HUES64 (cell line): ENCODE measurements at regions not wholly inside any gene's neighbourhood (a gene's known extent, or its start where the extent isn't known, plus 50 kb on each side); places are given as distances from the start of the nearest gene placed in this dataset.
"Not testable (repeated sequence)": the region's sequence is repeated elsewhere in the genome, so short reads cannot be mapped to it uniquely, and the experiment has no call there.

ENCODE experiments used
- H3K27ac ChIP-seq: 2 replicates; pipeline ENCODE4 v1.7.0; 2013; ENCODE audit warnings: low read depth, low read length, inconsistent platforms
- H3K27me3 ChIP-seq: 2 replicates; pipeline ENCODE4 v1.6.1; 2013; ENCODE audit warnings: mild to moderate bottlenecking, low read length; ENCODE audit not compliant: insufficient read depth
- H3K36me3 ChIP-seq: 2 replicates; pipeline ENCODE4 v1.6.1; 2013; ENCODE audit warnings: mild to moderate bottlenecking, low read length; ENCODE audit not compliant: insufficient read depth
- H3K4me1 ChIP-seq: 2 replicates; pipeline ENCODE4 v1.6.1; 2013; ENCODE audit warnings: mild to moderate bottlenecking, low read length, moderate library complexity; ENCODE audit not compliant: insufficient read depth
- H3K4me3 ChIP-seq: 2 replicates; pipeline ENCODE4 v1.5.1; 2013; ENCODE audit warnings: mild to moderate bottlenecking, low read length, moderate library complexity
- H3K9ac ChIP-seq: 2 replicates; pipeline ENCODE4 v1.6.1; 2013; ENCODE audit warnings: mild to moderate bottlenecking, low read depth, low read length
- H3K9me3 ChIP-seq: 2 replicates; pipeline ENCODE4 v1.6.1; 2013; ENCODE audit warnings: low read depth, low read length; ENCODE audit not compliant: insufficient read depth
- WGBS: fragments of 150-250, 120-280 bp; methylation state at CpG from one replicate; pipeline ENCODE4 v1.1.7; 2013; ENCODE audit warnings: missing lambda C conversion rate; 5-methylcytosine and 5-hydroxymethylcytosine counted together

- Histone ChIP-seq H3K4me3 (no peak overlapping the region), H3K9me3 (no peaks in the 10 kb centered on the region), H3K27ac (no peak overlapping the region), H3K36me3 (no peaks in the 10 kb centered on the region), H3K9ac (no peak overlapping the region), H3K27me3 (no peaks in the 10 kb centered on the region), H3K4me1 (peaks cover 12% of the 10 kb centered on the region)
- 82% methylated on average over 9 of the region's 9 CpGs for WGBS
These were observed 576.3 kb upstream of the NECTIN3 start for GRCh38 chr3:110495201-110495927.

GRCh38 chr3:110504401-110504800 is 567.2 kb upstream of the NECTIN3 start:
- no peaks in the 10 kb centered on the region for H3K36me3 ChIP-seq
- H3K4me3 ChIP-seq, result no peak overlapping the region
- 95% methylated on average over 2 of the region's 2 CpGs for WGBS
- H3K9ac ChIP-seq, result no peak overlapping the region
- H3K4me1 ChIP-seq, result no peaks in the 10 kb centered on the region
- H3K9me3 ChIP-seq, result no peaks in the 10 kb centered on the region
- no peaks in the 10 kb centered on the region for H3K27me3 ChIP-seq
- no peak overlapping the region for H3K27ac ChIP-seq

GRCh38 chr3:110504901-110505300 is 566.7 kb upstream of the NECTIN3 start:
- H3K27me3 ChIP-seq, result no peaks in the 10 kb centered on the region
- 91% methylated on average over 4 of the region's 4 CpGs for WGBS
- no peak overlapping the region for H3K4me3 ChIP-seq
- H3K9ac ChIP-seq, result no peak overlapping the region
- H3K36me3 ChIP-seq, result no peaks in the 10 kb centered on the region
- no peak overlapping the region for H3K27ac ChIP-seq
- H3K9me3 ChIP-seq, result no peaks in the 10 kb centered on the region
- H3K4me1 ChIP-seq, result no peaks in the 10 kb centered on the region

GRCh38 chr3:110506890-110507289 is 564.7 kb upstream of the NECTIN3 start:
- no peaks in the 10 kb centered on the region for H3K9me3 ChIP-seq
- H3K36me3 ChIP-seq, result no peaks in the 10 kb centered on the region
- no peak overlapping the region for H3K4me3 ChIP-seq
- H3K9ac ChIP-seq, result no peak overlapping the region
- H3K4me1 ChIP-seq, result no peaks in the 10 kb centered on the region
- 94% methylated on average over 4 of the region's 4 CpGs for WGBS
- H3K27me3 ChIP-seq, result no peaks in the 10 kb centered on the region
- no peak overlapping the region for H3K27ac ChIP-seq

GRCh38 chr3:110507570-110507969 is 564.0 kb upstream of the NECTIN3 start:
- H3K27me3 ChIP-seq, H3K36me3 ChIP-seq, H3K9ac ChIP-seq, H3K27ac ChIP-seq, H3K4me3 ChIP-seq, H3K4me1 ChIP-seq, H3K9me3 ChIP-seq: not testable (repeated sequence)

GRCh38 chr3:110512961-110513360 is 558.7 kb upstream of the NECTIN3 start:
- H3K9me3 ChIP-seq, result no peaks in the 10 kb centered on the region
- H3K36me3 ChIP-seq, result no peaks in the 10 kb centered on the region
- H3K27ac ChIP-seq, result no peak overlapping the region
- no peaks in the 10 kb centered on the region for H3K27me3 ChIP-seq
- no peak overlapping the region for H3K4me3 ChIP-seq
- 94% methylated on average over 3 of the region's 3 CpGs for WGBS
- H3K4me1 ChIP-seq, result no peaks in the 10 kb centered on the region
- no peak overlapping the region for H3K9ac ChIP-seq

GRCh38 chr3:110518031-110518430 is 553.6 kb upstream of the NECTIN3 start:
- H3K36me3 ChIP-seq, result no peaks in the 10 kb centered on the region
- no peak overlapping the region for H3K27ac ChIP-seq
- no peaks in the 10 kb centered on the region for H3K4me1 ChIP-seq
- no peaks in the 10 kb centered on the region for H3K27me3 ChIP-seq
- no peaks in the 10 kb centered on the region for H3K9me3 ChIP-seq
- no peak overlapping the region for H3K9ac ChIP-seq
- H3K4me3 ChIP-seq, result no peak overlapping the region
- WGBS, result 97% methylated on average over 1 of the region's 1 CpG

- WGBS, result 97% methylated on average over 1 of the region's 1 CpG
- no peaks in the 10 kb centered on the region for H3K4me1 ChIP-seq
- no peak overlapping the region for H3K9ac ChIP-seq
- H3K27me3 ChIP-seq, result no peaks in the 10 kb centered on the region
- no peaks in the 10 kb centered on the region for H3K36me3 ChIP-seq
- no peak overlapping the region for H3K4me3 ChIP-seq
- no peaks in the 10 kb centered on the region for H3K9me3 ChIP-seq
- no peak overlapping the region for H3K27ac ChIP-seq
These were observed 552.5 kb upstream of the NECTIN3 start for GRCh38 chr3:110519071-110519470.

- H3K27ac ChIP-seq, result no peak overlapping the region
- 96% methylated on average over 2 of the region's 2 CpGs for WGBS
These were observed 550.6 kb upstream of the NECTIN3 start for GRCh38 chr3:110521019-110521418.

GRCh38 chr3:110525558-110526064 is 546.0 kb upstream of the NECTIN3 start:
- not testable (repeated sequence) for H3K9ac ChIP-seq, H3K4me3 ChIP-seq, H3K27ac ChIP-seq, H3K27me3 ChIP-seq, H3K36me3 ChIP-seq, H3K9me3 ChIP-seq
- peaks cover 26% of the 10 kb centered on the region for H3K4me1 ChIP-seq
- WGBS, result 72% methylated on average over 6 of the region's 6 CpGs

More at GRCh38 chr3:110521019-110521418, 550.6 kb upstream of the NECTIN3 start:
- Histone ChIP-seq H3K27me3 (no peaks in the 10 kb centered on the region), H3K9ac (no peak overlapping the region), H3K9me3 (peaks cover 3% of the 10 kb centered on the region; the same call in 1 of the 2 replicates), H3K4me1 (no peaks in the 10 kb centered on the region), H3K36me3 (0 out of 2 replicates have a peak, but pooled peaks cover 3% of the 10 kb centered on the region), H3K4me3 (no peak overlapping the region)

- Histone ChIP-seq H3K27me3 (no peaks in the 10 kb centered on the region), H3K9me3 (peaks cover 3% of the 10 kb centered on the region; the same call in 1 of the 2 replicates), H3K27ac (peak overlapping the region; percentile 78), H3K36me3 (0 out of 2 replicates have a peak, but pooled peaks cover 3% of the 10 kb centered on the region), H3K9ac (no peak overlapping the region; the same call in 1 of the 2 replicates), H3K4me1 (peaks cover 26% of the 10 kb centered on the region), H3K4me3 (no peak overlapping the region; the same call in 1 of the 2 replicates)
- WGBS, result 46% methylated on average over 3 of the region's 3 CpGs
These were observed 544.6 kb upstream of the NECTIN3 start for GRCh38 chr3:110526777-110527727.
